GM21576 (cell line): ENCODE measurements at regions not wholly inside any gene's neighbourhood (a gene's known extent, or its start where the extent isn't known, plus 50 kb on each side); places are given as distances from the start of the nearest gene placed in this dataset.

ENCODE experiments used
- ATAC-seq: cut with Tn5 transposase; IDR thresholded peaks from one replicate; pipeline ENCODE4 v1.9.1; 2021; ENCODE audit warnings: mild to moderate bottlenecking, moderate library complexity; ENCODE audit not compliant: unreplicated experiment

- ATAC-seq, result no peak
Observed at GRCh38 chr20:22781869-22782268, 197.5 kb upstream of the FOXA2 start.

- no peak for ATAC-seq
Observed at GRCh38 chr20:22789676-22790075, 205.3 kb upstream of the FOXA2 start.

GRCh38 chr20:22791396-22791795 is 207.0 kb upstream of the FOXA2 start:
- ATAC-seq, result no peak

- no peak for ATAC-seq
Observed at GRCh38 chr20:22791877-22792525, 207.6 kb upstream of the FOXA2 start.

- ATAC-seq, result no peak
Observed at GRCh38 chr20:22794200-22794599, 209.8 kb upstream of the FOXA2 start.

GRCh38 chr20:22795433-22795832 is 211.1 kb upstream of the FOXA2 start:
- no peak for ATAC-seq

- ATAC-seq, result no peak
Observed at GRCh38 chr20:22795871-22796270, 211.5 kb upstream of the FOXA2 start.

- ATAC-seq, result no peak
Observed at GRCh38 chr20:22796469-22797077, 212.2 kb upstream of the FOXA2 start.

- no peak for ATAC-seq
Observed at GRCh38 chr20:22797103-22797502, 212.7 kb upstream of the FOXA2 start.

- no peak for ATAC-seq
Observed at GRCh38 chr20:22799687-22800086, 215.3 kb upstream of the FOXA2 start.

GRCh38 chr20:22800129-22800528 is 215.8 kb upstream of the FOXA2 start:
- ATAC-seq, result no peak

GRCh38 chr20:22801528-22801927 is 217.2 kb upstream of the FOXA2 start:
- no peak for ATAC-seq

GRCh38 chr20:22802296-22802695 is 217.9 kb upstream of the FOXA2 start:
- ATAC-seq, result no peak

GRCh38 chr20:22805219-22805618 is 220.8 kb upstream of the FOXA2 start:
- ATAC-seq, result no peak

GRCh38 chr20:22805996-22806395 is 221.6 kb upstream of the FOXA2 start:
- ATAC-seq, result no peak

GRCh38 chr20:22807045-22807444 is 222.7 kb upstream of the FOXA2 start:
- no peak for ATAC-seq

GRCh38 chr20:22807646-22808244 is 223.4 kb upstream of the FOXA2 start:
- no peak for ATAC-seq

- no peak for ATAC-seq
Observed at GRCh38 chr20:22808628-22809027, 224.3 kb upstream of the FOXA2 start.

- no peak for ATAC-seq
Observed at GRCh38 chr20:22810030-22810429, 225.1 kb upstream of the SSTR4 start.

- no peak for ATAC-seq
Observed at GRCh38 chr20:22810626-22811569, 224.2 kb upstream of the SSTR4 start.

- no peak for ATAC-seq
Observed at GRCh38 chr20:22814471-22815205, 220.5 kb upstream of the SSTR4 start.
